Hepatocyte (in vitro differentiated cells): ENCODE measurements at regions not wholly inside any gene's neighbourhood (a gene's known extent, or its start where the extent isn't known, plus 50 kb on each side); places are given as distances from the start of the nearest gene placed in this dataset.

Experiments used
- DNase-seq: peaks from one replicate; pipeline ENCODE4 v3.0.0-alpha.2; 2016; ENCODE audit warnings: low spot score
- H2AFZ ChIP-seq: fragments of 200-600 bp; sonication (generic); 2 replicates; pipeline ENCODE4 v1.6.0; 2016; ENCODE audit warnings: antibody characterized with exemption, mild to moderate bottlenecking
- H3K27ac ChIP-seq: fragments of 200-600 bp; sonication (generic); 2 replicates; pipeline ENCODE4 v1.5.1; 2016; ENCODE audit warnings: mild to moderate bottlenecking
- H3K27me3 ChIP-seq: fragments of 200-600 bp; sonication (generic); 2 replicates; pipeline ENCODE4 v1.6.1; 2016
- H3K36me3 ChIP-seq: fragments of 200-600 bp; sonication (generic); replicated peaks from 2 replicates; pipeline ENCODE4 v1.5.1; 2016; ENCODE audit warnings: low read depth; ENCODE audit not compliant: insufficient read depth
- H3K4me1 ChIP-seq: fragments of 200-600 bp; sonication (generic); 2 replicates; pipeline ENCODE4 v1.5.1; 2016; ENCODE audit warnings: mild to moderate bottlenecking, moderate library complexity; ENCODE audit not compliant: insufficient read depth
- H3K4me2 ChIP-seq: fragments of 200-600 bp; sonication (generic); 2 replicates; pipeline ENCODE4 v1.6.0; 2016
- H3K4me3 ChIP-seq: fragments of 200-600 bp; sonication (generic); 2 replicates; pipeline ENCODE4 v1.5.1; 2016; ENCODE audit warnings: mild to moderate bottlenecking
- H3K79me2 ChIP-seq: fragments of 200-600 bp; sonication (generic); 2 replicates; pipeline ENCODE4 v1.6.0; 2017; ENCODE audit warnings: mild to moderate bottlenecking
- H3K9me2 ChIP-seq: fragments of 200-600 bp; sonication (generic); replicated peaks from 2 replicates; pipeline ENCODE4 v1.6.0; 2017; ENCODE audit warnings: mild to moderate bottlenecking; ENCODE audit not compliant: insufficient read depth
- H3K9me3 ChIP-seq: fragments of 200-600 bp; sonication (generic); 2 replicates; pipeline ENCODE4 v1.5.1; 2016; ENCODE audit warnings: low read depth, mild to moderate bottlenecking
- H4K20me1 ChIP-seq: fragments of 200-600 bp; sonication (generic); 2 replicates; pipeline ENCODE4 v1.6.0; 2016; ENCODE audit warnings: mild to moderate bottlenecking; ENCODE audit not compliant: insufficient read depth, poor library complexity, severe bottlenecking
- CTCF ChIP-seq: fragments of 200-600 bp; sonication (generic); IDR thresholded peaks from 2 replicates; pipeline ENCODE4 v1.5.1; 2016; ENCODE audit warnings: antibody characterized with exemption, mild to moderate bottlenecking; ENCODE audit not compliant: poor library complexity
- EZH2 ChIP-seq: fragments of 200-600 bp; sonication (generic); IDR thresholded peaks from 2 replicates; pipeline ENCODE4 v1.6.1; 2016; ENCODE audit warnings: antibody characterized with exemption, mild to moderate bottlenecking, borderline replicate concordance
- EZH2phosphoT487 ChIP-seq: fragments of 200-600 bp; sonication (generic); IDR thresholded peaks from one replicate; pipeline ENCODE4 v1.6.1; 2018; ENCODE audit warnings: antibody characterized with exemption, mild to moderate bottlenecking, low read depth, moderate library complexity; ENCODE audit not compliant: unreplicated experiment, severe bottlenecking
- WGBS: methylation state at CpG from one replicate; pipeline ENCODE4 v1.1.6; 2016; ENCODE audit warnings: low lambda C conversion rate; ENCODE audit errors: missing lambda C conversion rate; 5-methylcytosine and 5-hydroxymethylcytosine counted together

- Histone ChIP-seq H3K4me3 (no peak overlapping the region), H2AFZ (no peak overlapping the region), H3K27ac (no peak overlapping the region), H3K9me3 (no peaks in the 10 kb centered on the region), H4K20me1 (no peaks in the 10 kb centered on the region), H3K79me2 (no peaks in the 10 kb centered on the region), H3K9me2 (no peaks in the 10 kb centered on the region), H3K4me1 (no peaks in the 10 kb centered on the region), H3K27me3 (peaks cover 39% of the 10 kb centered on the region), H3K4me2 (peak overlapping the region; percentile 11), H3K36me3 (no peaks in the 10 kb centered on the region)
- DNase-seq, result peak; percentile 91
- TF ChIP-seq EZH2 (no peak), CTCF (peak; percentile 85)
- whole genome bisulfite sequencing, result 13% methylated on average over 20 of the region's 20 CpGs
Measured at GRCh38 chr6:30396833-30397479, 52.0 kb downstream of the RPP21 start.

GRCh38 chr6:30397697-30398096 is 52.7 kb downstream of the RPP21 start:
- no peaks in the 10 kb centered on the region for H3K4me1 ChIP-seq
- no peaks in the 10 kb centered on the region for H4K20me1 ChIP-seq
- H3K27ac ChIP-seq, result no peak overlapping the region
- no peaks in the 10 kb centered on the region for H3K9me3 ChIP-seq
- no peak overlapping the region for H2AFZ ChIP-seq
- DNase-seq, result no peak
- no peak for TF ChIP-seq CTCF
- TF ChIP-seq EZH2, result no peak
- no peak for TF ChIP-seq EZH2phosphoT487
- no peak overlapping the region for H3K4me3 ChIP-seq
- WGBS, result 68% methylated on average over 3 of the region's 3 CpGs
- peaks cover 39% of the 10 kb centered on the region for H3K27me3 ChIP-seq
- H3K36me3 ChIP-seq, result no peaks in the 10 kb centered on the region
- H3K9me2 ChIP-seq, result no peaks in the 10 kb centered on the region
- H3K79me2 ChIP-seq, result no peaks in the 10 kb centered on the region
- H3K4me2 ChIP-seq, result no peak overlapping the region

GRCh38 chr6:30399390-30400058 is 54.6 kb downstream of the RPP21 start:
- 80% methylated on average over 2 of the region's 2 CpGs for WGBS
- H3K79me2 ChIP-seq, result no peaks in the 10 kb centered on the region

GRCh38 chr6:30405934-30406333 is 61.0 kb downstream of the RPP21 start:
- H3K79me2 ChIP-seq, result no peaks in the 10 kb centered on the region
- no peak overlapping the region for H3K27ac ChIP-seq
- no peaks in the 10 kb centered on the region for H4K20me1 ChIP-seq
- no peaks in the 10 kb centered on the region for H3K9me3 ChIP-seq
- peaks cover 5% of the 10 kb centered on the region for H3K27me3 ChIP-seq
- 45% methylated on average over 2 of the region's 2 CpGs for WGBS
- no peak overlapping the region for H2AFZ ChIP-seq
- DNase-seq, result no peak
- no peak for TF ChIP-seq EZH2
- TF ChIP-seq CTCF, result no peak
- TF ChIP-seq EZH2phosphoT487, result no peak
- H3K36me3 ChIP-seq, result no peaks in the 10 kb centered on the region
- no peak overlapping the region for H3K4me2 ChIP-seq
- no peaks in the 10 kb centered on the region for H3K9me2 ChIP-seq
- no peak overlapping the region for H3K4me3 ChIP-seq
- no peaks in the 10 kb centered on the region for H3K4me1 ChIP-seq

More at GRCh38 chr6:30399390-30400058, 54.6 kb downstream of the RPP21 start:
- Histone ChIP-seq H3K4me3 (no peak overlapping the region), H3K9me3 (no peaks in the 10 kb centered on the region), H2AFZ (no peak overlapping the region), H3K9me2 (no peaks in the 10 kb centered on the region), H4K20me1 (no peaks in the 10 kb centered on the region), H3K4me2 (no peak overlapping the region), H3K36me3 (no peaks in the 10 kb centered on the region), H3K27ac (no peak overlapping the region), H3K4me1 (no peaks in the 10 kb centered on the region), H3K27me3 (peaks cover 21% of the 10 kb centered on the region)
- no peak for TF ChIP-seq EZH2
- no peak for DNase-seq
